Femur (tissue), 1 donor: ENCODE measurements at regions not wholly inside any gene's neighbourhood (a gene's known extent, or its start where the extent isn't known, plus 50 kb on each side); places are given as distances from the start of the nearest gene placed in this dataset.

Experiments
- DNase-seq: peaks from one replicate; pipeline ENCODE4 v3.0.0-alpha.2; 2017

- no peak for DNase-seq
Observed at GRCh38 chr11:134584001-134584561, 172.0 kb upstream of the B3GAT1 start.

DNA sequence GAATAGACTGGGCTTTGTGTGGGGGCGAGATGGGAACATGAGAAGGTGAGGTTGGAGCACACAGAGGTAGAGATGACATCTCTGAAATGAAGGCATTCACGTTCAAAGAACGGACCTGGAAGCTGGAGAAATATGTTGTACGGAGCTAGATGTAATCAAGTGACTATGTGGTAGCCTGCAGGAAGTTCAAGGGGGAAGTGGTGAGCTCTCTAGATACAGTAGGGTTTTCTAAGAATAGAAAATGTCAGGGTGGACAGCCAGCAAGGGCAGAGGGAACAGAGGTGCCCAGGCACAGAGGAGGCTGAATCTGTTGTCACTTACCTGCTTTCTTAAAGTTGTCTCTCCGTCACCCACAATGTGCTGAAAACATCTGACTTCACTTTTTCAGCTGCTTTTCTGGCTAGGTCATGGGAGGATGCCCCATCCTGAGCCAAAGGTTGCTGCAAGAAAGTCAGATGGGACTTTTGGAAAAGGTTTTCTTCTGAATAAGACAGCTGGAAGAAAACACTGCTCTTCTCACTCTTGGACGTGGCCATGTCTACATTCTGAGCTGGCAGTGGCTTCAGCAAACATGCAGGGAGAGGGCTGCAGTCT lies 171.5 kb upstream of the B3GAT1 start:
- no peak for DNase-seq

DNA sequence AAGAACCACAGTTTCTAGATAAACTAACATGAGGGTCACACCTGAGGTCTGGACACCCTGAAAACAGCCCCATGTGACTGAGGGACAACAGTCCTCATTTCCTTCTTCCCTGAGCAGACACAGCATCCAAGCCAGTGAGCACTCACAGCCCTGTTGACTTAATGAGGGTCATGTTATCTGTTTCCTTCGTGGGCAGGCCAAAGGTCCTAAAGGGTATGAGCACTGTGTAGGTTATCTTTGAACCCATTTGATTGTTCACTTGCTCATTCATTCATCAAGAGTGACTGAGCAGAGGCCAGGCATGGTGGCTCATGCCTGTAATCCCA lies 170.7 kb upstream of the B3GAT1 start:
- DNase-seq: no peak

GRCh38 chr11:134581966-134582769 lies 170.1 kb upstream of the B3GAT1 start:
- DNase-seq: no peak

- no peak for DNase-seq
Observed at GRCh38 chr11:134581121-134581626, 169.1 kb upstream of the B3GAT1 start.

DNA sequence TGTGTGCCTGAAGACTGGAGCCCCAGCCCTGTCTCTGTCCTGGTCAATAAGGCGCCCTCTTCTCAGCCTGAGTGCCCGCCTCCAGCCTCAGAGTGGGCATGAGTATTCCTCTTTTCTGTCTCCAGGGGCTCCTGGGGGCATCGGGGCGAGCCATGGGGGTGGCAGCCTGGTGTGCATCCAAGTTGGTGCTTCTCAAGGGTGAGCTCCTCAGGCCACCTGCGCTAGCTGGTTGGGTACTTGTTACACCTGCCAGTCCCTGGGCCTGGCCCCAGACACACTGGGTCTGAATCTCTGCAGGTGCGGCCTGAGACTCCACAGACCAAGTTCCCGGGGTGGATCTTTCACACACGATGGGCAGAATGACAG lies 168.6 kb upstream of the B3GAT1 start:
- no peak for DNase-seq

DNA sequence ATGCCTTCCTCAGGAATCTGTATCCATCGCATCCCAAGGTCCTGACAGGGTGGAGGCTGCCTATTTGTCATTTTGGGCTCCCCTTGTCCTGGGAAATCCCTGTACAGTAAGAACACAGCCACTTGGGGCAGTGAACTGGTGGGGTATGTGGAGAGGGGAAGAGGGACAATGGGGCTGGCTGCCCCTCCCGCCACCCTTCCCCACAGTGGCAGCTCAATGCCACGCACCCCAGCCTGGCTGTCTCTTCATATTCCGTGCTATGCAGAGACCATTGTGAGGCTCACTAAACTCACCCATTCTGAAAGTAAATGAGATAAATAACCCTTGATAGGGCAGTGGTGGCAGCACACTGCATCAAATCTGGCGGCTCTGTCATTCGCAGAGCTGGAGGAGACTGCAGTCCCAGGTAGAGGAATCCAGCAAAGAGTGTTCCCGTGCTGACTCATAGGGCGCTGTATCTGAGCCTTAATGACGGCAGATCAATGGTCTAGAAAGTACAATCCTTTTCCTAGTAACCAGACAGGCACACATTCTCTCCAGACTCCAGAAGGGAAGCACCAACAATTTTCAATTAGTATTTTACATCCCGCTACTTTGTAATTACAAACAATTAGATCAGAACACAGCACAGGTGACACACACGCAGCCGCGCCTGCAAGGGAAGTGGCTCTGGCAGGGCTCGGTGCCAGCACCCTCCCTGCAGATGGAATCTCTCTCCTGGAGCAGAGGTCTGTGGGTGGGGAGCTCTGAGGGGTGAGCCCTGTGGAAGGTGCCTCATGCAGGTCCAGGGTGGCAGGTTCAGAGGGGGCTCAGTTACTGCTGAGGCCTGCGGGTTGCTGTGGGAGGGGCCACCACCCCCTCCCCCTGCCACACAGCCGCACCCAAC lies 167.9 kb upstream of the B3GAT1 start:
- no peak for DNase-seq

DNA sequence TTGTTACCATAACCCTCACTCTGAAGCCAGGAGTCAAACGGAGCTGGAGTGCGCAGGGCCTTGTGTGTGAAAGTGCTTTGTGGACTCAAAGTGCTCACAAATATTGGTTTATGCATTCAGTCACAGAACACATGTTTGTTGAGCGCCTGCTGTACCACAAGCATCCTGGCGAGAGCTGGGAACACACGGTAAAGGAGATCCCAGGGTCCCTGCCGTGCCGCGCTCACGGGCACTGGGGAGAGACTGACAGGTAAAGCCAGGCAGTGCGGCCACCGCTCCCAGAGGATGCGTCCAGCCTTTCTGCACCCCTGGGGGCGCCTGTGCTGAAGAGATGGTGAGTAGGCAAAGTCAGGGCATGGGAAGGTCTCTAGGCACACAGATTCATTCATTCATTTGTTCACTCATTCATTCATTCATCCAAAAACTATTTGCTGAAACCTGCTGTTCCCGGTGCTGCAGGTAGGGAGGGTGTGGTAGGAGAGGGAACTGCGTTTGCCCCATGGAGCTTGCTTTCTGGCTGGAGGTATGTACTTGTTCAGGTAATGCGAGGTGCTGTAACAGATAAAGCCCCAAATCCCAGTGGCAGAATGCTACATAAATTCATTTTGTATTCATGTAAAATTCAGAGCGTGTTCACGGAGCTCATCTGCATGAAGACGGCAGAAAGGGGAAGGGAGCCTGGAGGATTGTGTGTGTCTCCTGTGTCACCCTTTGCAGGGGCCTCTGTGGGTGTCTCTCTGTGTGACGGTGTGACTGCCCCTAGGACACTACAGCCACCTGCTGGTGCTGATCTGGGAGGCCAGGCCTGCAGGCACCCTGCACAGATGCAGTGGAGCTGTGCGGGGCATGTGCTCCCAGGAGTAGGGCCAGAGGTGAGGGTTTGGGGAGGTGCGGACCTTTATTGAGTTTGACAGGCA lies 167.0 kb upstream of the B3GAT1 start:
- DNase-seq: no peak

- DNase-seq: no peak
Observed at GRCh38 chr11:134577751-134578395, 165.8 kb upstream of the B3GAT1 start.

- no peak for DNase-seq
Observed at GRCh38 chr11:134576721-134577171, 164.7 kb upstream of the B3GAT1 start.

DNA sequence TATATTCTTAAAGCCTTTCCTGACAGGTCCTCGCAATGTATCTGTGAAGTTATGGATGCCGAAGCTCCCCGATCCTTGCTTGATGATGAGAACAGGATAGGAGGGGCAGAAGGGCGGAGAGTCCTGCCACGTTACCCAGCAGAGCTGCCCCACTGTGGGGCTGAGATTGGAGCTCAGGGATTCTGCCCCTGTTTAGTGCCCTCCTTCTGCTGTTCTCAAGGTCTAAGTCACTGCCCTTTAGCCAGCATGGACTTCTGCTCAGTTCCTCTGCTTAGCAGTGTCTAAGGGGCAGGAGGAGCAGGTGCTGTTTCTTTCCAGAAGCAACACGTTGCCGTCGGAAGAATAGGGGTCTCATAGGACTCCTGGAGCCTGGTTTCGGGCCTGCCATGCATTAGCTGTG lies 164.2 kb upstream of the B3GAT1 start:
- no peak for DNase-seq

DNA sequence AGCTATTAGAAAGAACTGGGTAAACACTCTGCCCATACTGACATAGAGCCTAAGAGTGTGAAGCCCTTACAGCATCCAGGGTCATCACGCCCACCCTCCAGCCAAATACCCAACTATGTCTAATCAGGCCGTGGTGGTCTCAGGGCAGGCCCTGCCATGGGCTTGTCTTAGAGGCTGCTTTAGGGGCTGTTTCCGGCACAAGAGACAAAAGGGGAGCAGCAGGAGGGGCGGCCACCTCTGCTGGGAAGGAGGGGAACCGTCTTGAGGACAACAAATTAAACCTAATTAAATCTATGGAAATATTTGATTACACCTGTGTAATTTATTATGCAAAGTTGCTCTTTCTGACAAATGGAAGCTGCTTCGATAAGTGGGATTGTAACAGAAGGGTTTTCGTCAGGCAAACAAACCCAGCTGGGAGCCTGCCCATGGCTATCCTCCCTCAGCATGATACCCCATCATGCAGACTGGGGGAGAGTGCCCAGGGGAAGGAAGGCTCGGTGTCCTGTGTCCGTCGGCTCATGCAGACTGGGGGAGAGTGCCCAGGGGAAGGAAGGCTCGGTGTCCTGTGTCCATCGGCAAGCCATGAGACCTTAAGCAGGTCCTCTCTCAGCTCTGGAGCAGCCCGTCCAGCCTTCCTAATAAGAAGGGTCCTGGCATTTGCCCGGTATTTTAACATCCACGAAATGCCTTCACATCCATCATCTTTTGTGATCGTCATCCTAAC lies 163.6 kb upstream of the B3GAT1 start:
- DNase-seq: no peak

DNA sequence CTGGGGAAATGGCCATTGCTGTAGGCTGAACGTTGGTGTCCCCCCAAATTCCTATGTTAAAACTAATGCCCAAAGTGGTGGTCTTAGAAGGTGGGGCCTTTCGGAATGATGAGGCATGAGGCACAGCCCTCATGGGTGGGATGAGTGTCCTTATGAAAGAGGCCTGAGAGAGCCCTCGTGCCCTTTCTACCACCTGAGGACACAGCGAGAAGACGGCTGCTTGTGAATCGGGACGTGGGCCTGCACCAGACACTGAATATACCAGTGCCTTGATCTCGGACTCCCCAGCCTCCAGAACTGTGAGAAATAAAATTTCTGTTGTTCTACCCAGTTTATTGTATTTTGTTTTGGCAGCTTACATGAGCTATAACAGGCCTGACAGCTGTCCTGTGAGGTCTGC lies 162.9 kb upstream of the B3GAT1 start:
- DNase-seq: no peak

DNA sequence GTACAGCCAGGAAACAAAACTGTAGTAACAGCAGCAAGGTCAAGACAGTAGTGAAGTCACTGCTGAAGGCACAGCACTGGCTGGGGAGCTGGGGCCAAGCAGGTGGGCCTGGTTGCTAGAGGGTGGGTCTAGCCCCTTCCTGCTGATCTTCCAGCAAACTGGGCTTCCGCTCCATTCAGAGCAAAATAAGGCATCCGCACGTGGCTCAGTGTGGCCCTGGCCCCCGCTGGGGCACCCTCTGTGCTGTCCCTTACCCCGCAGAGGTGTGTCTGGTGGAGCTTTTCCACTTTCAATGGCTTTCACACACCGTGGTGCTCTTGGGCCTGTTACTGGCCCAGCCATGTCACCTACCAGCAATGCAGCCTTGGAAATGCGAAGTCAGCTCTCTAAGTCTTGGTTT lies 162.4 kb upstream of the B3GAT1 start:
- DNase-seq: no peak

DNA sequence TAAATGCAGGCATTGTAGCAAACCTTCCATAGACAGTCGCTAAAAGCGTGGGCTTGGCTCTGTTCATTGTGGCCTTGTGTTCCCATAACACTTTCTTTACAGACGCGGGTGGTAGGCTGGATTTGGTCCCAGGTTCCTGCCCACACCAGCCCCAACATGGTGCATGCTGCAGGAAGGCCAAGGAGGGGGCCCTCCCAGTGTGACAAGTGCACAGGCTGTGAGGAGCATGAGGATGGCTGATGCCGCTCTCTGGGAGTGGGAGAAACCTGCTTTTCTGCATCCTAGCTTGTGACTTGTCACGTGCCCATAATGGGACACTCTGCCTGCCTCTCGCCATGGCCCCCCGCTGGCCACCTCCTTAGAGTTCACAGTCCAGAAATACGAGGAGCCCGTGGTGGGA lies 161.8 kb upstream of the B3GAT1 start:
- DNase-seq: no peak

GRCh38 chr11:134572741-134573675 lies 161.0 kb upstream of the B3GAT1 start:
- no peak for DNase-seq

DNA sequence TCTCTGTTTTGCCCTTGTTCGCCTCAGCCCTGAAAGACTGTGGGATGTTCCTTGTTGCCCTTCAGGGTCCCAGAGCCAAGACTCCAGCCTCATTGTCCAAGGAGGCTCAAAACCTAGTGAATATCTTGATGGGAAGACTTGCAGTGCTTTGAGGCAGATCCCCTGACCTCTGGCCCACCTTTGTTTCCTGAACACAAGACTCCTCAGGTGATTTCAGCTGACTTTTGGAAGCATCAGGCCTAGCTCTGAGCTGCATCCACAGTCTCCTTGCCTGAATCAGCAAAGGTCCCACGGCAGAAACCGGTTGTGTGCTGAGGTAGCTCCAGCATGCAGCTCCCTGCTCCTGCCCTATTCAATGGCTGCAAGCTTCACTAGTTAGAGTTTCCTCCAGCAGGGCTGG lies 159.3 kb upstream of the B3GAT1 start:
- no peak for DNase-seq

DNA sequence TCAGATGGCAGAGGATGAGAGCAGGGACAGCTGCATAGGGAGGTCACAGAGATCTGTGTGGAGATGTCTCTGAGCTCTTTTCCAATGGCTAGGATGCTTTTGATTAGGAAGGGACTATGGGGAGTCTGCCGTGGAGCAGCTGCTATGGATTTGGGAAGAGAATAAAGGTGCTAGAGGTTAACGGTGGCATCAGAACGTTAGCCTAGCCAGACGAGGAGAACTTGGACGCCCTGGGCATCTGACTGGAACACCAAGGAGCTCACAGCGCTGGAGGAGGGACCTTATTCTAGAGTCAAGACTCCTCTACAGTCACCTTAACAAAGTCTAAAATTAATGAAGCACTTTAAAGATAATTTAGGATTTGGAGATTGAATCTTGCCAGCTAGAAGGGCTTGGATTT lies 157.2 kb upstream of the B3GAT1 start:
- no peak for DNase-seq

DNA sequence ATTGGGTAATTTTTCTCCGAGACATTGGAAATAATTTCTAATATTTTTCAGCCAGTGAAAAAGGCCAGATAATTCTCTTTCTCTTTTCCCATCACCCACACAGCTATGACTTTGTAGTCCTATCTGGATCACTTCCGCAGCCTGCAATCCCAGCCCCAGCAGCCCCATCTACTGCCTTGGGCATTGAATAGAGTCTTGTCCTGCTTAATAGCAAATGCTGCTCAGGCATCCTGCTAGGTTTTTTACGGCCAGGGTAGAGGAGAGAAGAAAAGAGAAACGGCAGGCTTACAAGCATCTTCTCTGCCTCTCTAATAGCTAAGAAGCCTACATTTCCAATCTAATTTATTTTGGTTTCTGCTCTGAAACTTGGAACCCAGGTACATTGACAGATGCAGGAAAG lies 154.3 kb upstream of the B3GAT1 start:
- DNase-seq: no peak
